SK-N-SH treated with all-trans-retinoic acid at 6 μM for 48 hours (cell line): ENCODE measurements at regions not wholly inside any gene's neighbourhood (a gene's known extent, or its start where the extent isn't known, plus 50 kb on each side); places are given as distances from the start of the nearest gene placed in this dataset.

Experiments used
- ATAC-seq: fragments of 200-7000 bp; cut with Tn5 transposase; 3 replicates; pipeline ENCODE4 v1.9.1; 2020; ENCODE audit warnings: mild to moderate bottlenecking, moderate library complexity
- ARNTL ChIP-seq: fragments of 450-650 bp; formaldehyde crosslinking; IDR thresholded peaks from 2 replicates; pipeline ENCODE4 v1.5.0; 2020; ENCODE audit warnings: low read depth, mild to moderate bottlenecking, moderate library complexity, borderline replicate concordance
- BACH2 ChIP-seq: fragments of 250-450 bp; sonication (Bioruptor Pico); IDR thresholded peaks from 2 replicates; pipeline ENCODE4 v1.9.0; 2021; ENCODE audit warnings: mild to moderate bottlenecking, borderline replicate concordance
- CSDC2 ChIP-seq: fragments of 250-450 bp; sonication (Bioruptor Pico); IDR thresholded peaks from 2 replicates; pipeline ENCODE4 v1.5.0; 2020; ENCODE audit warnings: mild to moderate bottlenecking, moderate library complexity
- ESRRG ChIP-seq: fragments of 250-450 bp; sonication (Bioruptor Pico); IDR thresholded peaks from 2 replicates; pipeline ENCODE4 v1.6.1; 2021; ENCODE audit warnings: mild to moderate bottlenecking
- GLIS3 ChIP-seq: fragments of 250-450 bp; sonication (Bioruptor Pico); IDR thresholded peaks from 2 replicates; pipeline ENCODE4 v1.5.0; 2020; ENCODE audit warnings: mild to moderate bottlenecking, moderate library complexity
- OSR1 ChIP-seq: fragments of 250-450 bp; sonication (Bioruptor Pico); IDR thresholded peaks from 2 replicates; pipeline ENCODE4 v1.8.0; 2022; ENCODE audit warnings: moderate library complexity, mild to moderate bottlenecking, inconsistent platforms
- PPARA ChIP-seq: fragments of 250-450 bp; sonication (Bioruptor Pico); IDR thresholded peaks from 2 replicates; pipeline ENCODE4 v1.5.0; 2020; ENCODE audit warnings: mild to moderate bottlenecking, borderline replicate concordance
- SNAI2 ChIP-seq: fragments of 250-450 bp; sonication (Bioruptor Pico); IDR thresholded peaks from 2 replicates; pipeline ENCODE4 v1.5.0; 2020; ENCODE audit warnings: mild to moderate bottlenecking, moderate library complexity
- TCF4 ChIP-seq: fragments of 250-450 bp; sonication (Bioruptor Pico); IDR thresholded peaks from 2 replicates; pipeline ENCODE4 v1.8.0; 2021; ENCODE audit warnings: mild to moderate bottlenecking, moderate library complexity, borderline replicate concordance
- ZC3H10 ChIP-seq: fragments of 250-450 bp; sonication (Bioruptor Pico); IDR thresholded peaks from 2 replicates; pipeline ENCODE4 v1.5.1; 2021; ENCODE audit warnings: mild to moderate bottlenecking, moderate library complexity
- ZFP30 ChIP-seq: fragments of 450-650 bp; formaldehyde crosslinking; IDR thresholded peaks from 2 replicates; pipeline ENCODE4 v1.5.0; 2022; ENCODE audit warnings: mild to moderate bottlenecking, moderate library complexity
- ZNF565 ChIP-seq: fragments of 450-650 bp; formaldehyde crosslinking; conservative IDR thresholded peaks from 2 replicates; pipeline ENCODE4 v1.5.0; 2020; ENCODE audit warnings: low read depth, mild to moderate bottlenecking, moderate library complexity
- ZNF8 ChIP-seq: fragments of 450-650 bp; formaldehyde crosslinking; IDR thresholded peaks from 2 replicates; pipeline ENCODE4 v1.5.0; 2020; ENCODE audit warnings: mild to moderate bottlenecking, moderate library complexity
- TF ChIP-seq, protein P1 (sequence below): fragments of 250-450 bp; sonication (Bioruptor Pico); IDR thresholded peaks from 2 replicates; pipeline ENCODE4 v1.8.0; 2021; ENCODE audit warnings: low read depth, mild to moderate bottlenecking, moderate library complexity, borderline replicate concordance
- TF ChIP-seq, protein P2 (sequence below): fragments of 250-450 bp; sonication (Bioruptor Pico); IDR thresholded peaks from 2 replicates; pipeline ENCODE4 v1.5.1; 2020; ENCODE audit warnings: low read depth, mild to moderate bottlenecking, moderate library complexity
- TF ChIP-seq, protein P3 (sequence below): fragments of 250-450 bp; sonication (Bioruptor Pico); IDR thresholded peaks from 2 replicates; pipeline ENCODE4 v1.8.0; 2020; ENCODE audit warnings: mild to moderate bottlenecking, moderate library complexity, borderline replicate concordance
- TF ChIP-seq, protein P4 (sequence below): fragments of 250-450 bp; sonication (Bioruptor Pico); IDR thresholded peaks from 2 replicates; pipeline ENCODE4 v1.5.0; 2020; ENCODE audit warnings: mild to moderate bottlenecking, moderate library complexity

DNA sequence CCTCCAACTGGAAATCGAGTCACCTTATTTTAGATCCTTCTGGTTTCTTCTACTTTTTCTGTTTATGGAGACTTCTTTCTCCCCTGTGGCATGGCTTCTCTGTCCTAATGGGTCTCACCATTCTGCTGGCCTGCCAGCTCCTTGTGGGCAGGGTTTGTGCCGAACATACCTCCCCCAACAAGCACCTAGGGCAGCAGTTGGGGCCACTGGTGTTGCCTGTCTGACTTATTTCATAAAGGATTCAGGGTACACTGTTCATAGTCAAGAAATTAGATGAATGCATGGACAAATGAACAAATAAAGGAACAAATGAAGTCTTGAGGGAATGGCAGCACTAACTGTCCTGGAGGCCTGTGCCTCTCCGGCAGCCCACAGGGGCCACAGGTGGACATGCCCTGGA lies 55.6 kb upstream of the DOCK1 start (continued):
- TF ChIP-seq, protein P1, sequence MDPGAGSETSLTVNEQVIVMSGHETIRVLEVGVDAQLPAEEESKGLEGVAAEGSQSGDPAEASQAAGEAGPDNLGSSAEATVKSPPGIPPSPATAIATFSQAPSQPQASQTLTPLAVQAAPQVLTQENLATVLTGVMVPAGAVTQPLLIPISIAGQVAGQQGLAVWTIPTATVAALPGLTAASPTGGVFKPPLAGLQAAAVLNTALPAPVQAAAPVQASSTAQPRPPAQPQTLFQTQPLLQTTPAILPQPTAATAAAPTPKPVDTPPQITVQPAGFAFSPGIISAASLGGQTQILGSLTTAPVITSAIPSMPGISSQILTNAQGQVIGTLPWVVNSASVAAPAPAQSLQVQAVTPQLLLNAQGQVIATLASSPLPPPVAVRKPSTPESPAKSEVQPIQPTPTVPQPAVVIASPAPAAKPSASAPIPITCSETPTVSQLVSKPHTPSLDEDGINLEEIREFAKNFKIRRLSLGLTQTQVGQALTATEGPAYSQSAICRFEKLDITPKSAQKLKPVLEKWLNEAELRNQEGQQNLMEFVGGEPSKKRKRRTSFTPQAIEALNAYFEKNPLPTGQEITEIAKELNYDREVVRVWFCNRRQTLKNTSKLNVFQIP (CRISPR knock-in tag), result no peak
- TF ChIP-seq ESRRG (CRISPR knock-in tag), result no peak

DNA sequence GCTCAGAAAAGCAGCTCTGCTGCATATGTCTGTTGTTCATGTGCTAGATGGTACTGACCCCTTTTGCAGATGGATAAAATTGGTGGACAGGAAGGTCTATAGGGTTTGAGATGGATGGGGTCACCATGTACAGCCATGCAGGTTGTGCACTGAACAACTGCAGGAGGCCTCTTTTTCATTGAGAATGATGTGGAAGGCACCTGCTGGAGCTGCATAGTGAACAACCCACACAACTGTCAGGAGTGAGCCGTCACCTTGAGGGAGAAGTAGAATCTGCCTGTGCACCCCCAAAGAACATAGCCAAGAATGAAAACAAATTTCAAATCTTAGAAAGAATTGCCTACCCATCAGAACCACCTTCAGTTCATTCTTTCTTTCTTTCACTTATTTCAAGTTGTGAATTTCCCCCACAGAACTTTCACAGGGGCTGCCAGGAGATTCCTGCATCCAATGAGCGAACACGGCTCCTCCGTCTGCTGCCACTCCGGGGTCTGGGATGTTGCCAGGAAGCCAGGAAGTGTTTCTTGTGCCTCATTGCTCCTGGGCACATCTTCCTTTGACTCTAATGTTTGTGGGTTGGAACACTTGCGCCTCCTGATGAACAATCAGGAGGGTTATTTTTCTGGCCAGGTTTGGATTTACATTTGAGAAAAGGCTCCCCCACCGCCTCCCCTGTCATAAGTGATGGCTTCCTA lies 53.7 kb upstream of the DOCK1 start:
- TF ChIP-seq TCF4, result no peak
- TF ChIP-seq, all 23 proteins: peak for 0
- ATAC-seq, result no peak

DNA sequence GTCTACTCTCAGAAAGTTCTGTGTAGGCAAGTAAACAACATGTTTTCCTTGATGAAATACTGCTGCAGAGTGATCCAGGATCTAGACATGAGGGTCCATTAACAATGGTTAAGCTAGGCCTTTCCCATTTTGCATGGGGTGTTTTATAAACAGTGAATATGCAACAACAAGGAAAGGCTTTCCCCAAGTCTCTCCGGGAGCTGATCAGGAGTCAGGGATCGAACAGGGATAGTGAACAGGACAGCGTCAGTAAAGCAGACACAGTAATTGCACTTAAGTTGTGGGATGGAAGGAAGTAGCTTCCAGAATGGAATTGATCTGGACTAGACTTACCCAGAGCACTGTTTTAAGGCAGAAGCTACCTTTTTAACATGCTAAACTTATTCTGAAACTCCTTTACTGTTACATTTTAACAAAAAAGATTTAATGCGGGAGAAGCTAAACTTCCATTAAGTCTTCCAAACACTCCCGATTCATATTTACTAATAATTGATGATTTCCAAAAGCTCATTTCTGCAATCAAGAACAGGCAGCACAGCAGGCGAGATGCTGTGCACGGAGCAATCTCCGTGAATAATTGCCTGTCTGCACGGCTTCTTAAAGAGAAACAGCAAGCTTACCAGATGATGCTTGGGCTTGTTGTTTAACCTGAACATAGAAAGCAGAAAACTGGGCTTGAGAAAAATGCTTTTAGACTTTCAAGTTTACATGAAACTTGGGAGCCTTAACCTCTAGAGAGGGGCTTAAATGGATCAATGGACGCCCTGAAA lies 50.3 kb upstream of the DOCK1 start:
- no peak for ATAC-seq
- TF ChIP-seq TCF4 (no peak), ESRRG (CRISPR knock-in tag) (no peak), ZNF8 (CRISPR knock-in tag) (no peak), ARNTL (CRISPR knock-in tag) (no peak), CSDC2 (CRISPR knock-in tag) (no peak), GLIS3 (CRISPR knock-in tag) (no peak), ZFP30 (CRISPR knock-in tag) (no peak), SNAI2 (CRISPR knock-in tag) (no peak), ZNF565 (CRISPR knock-in tag) (no peak), OSR1 (no peak), ZC3H10 (CRISPR knock-in tag) (no peak), PPARA (no peak), BACH2 (CRISPR knock-in tag) (no peak)
- TF ChIP-seq, protein P1 (CRISPR knock-in tag), result no peak
- TF ChIP-seq, protein P2, sequence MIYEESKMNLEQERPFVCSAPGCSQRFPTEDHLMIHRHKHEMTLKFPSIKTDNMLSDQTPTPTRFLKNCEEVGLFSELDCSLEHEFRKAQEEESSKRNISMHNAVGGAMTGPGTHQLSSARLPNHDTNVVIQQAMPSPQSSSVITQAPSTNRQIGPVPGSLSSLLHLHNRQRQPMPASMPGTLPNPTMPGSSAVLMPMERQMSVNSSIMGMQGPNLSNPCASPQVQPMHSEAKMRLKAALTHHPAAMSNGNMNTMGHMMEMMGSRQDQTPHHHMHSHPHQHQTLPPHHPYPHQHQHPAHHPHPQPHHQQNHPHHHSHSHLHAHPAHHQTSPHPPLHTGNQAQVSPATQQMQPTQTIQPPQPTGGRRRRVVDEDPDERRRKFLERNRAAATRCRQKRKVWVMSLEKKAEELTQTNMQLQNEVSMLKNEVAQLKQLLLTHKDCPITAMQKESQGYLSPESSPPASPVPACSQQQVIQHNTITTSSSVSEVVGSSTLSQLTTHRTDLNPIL, result no peak
- TF ChIP-seq, protein P3, sequence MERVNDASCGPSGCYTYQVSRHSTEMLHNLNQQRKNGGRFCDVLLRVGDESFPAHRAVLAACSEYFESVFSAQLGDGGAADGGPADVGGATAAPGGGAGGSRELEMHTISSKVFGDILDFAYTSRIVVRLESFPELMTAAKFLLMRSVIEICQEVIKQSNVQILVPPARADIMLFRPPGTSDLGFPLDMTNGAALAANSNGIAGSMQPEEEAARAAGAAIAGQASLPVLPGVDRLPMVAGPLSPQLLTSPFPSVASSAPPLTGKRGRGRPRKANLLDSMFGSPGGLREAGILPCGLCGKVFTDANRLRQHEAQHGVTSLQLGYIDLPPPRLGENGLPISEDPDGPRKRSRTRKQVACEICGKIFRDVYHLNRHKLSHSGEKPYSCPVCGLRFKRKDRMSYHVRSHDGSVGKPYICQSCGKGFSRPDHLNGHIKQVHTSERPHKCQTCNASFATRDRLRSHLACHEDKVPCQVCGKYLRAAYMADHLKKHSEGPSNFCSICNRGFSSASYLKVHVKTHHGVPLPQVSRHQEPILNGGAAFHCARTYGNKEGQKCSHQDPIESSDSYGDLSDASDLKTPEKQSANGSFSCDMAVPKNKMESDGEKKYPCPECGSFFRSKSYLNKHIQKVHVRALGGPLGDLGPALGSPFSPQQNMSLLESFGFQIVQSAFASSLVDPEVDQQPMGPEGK (CRISPR knock-in tag), result no peak
- TF ChIP-seq, protein P4, sequence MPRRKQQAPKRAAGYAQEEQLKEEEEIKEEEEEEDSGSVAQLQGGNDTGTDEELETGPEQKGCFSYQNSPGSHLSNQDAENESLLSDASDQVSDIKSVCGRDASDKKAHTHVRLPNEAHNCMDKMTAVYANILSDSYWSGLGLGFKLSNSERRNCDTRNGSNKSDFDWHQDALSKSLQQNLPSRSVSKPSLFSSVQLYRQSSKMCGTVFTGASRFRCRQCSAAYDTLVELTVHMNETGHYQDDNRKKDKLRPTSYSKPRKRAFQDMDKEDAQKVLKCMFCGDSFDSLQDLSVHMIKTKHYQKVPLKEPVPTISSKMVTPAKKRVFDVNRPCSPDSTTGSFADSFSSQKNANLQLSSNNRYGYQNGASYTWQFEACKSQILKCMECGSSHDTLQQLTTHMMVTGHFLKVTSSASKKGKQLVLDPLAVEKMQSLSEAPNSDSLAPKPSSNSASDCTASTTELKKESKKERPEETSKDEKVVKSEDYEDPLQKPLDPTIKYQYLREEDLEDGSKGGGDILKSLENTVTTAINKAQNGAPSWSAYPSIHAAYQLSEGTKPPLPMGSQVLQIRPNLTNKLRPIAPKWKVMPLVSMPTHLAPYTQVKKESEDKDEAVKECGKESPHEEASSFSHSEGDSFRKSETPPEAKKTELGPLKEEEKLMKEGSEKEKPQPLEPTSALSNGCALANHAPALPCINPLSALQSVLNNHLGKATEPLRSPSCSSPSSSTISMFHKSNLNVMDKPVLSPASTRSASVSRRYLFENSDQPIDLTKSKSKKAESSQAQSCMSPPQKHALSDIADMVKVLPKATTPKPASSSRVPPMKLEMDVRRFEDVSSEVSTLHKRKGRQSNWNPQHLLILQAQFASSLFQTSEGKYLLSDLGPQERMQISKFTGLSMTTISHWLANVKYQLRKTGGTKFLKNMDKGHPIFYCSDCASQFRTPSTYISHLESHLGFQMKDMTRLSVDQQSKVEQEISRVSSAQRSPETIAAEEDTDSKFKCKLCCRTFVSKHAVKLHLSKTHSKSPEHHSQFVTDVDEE (CRISPR knock-in tag), result no peak
